GM04503 (cell line): ENCODE measurements at regions not wholly inside any gene's neighbourhood (a gene's known extent, or its start where the extent isn't known, plus 50 kb on each side); places are given as distances from the start of the nearest gene placed in this dataset.

Source experiments
- DNase-seq: peaks from one replicate; pipeline ENCODE4 v3.0.0-alpha.2; 2012; ENCODE audit warnings: low read depth

DNA sequence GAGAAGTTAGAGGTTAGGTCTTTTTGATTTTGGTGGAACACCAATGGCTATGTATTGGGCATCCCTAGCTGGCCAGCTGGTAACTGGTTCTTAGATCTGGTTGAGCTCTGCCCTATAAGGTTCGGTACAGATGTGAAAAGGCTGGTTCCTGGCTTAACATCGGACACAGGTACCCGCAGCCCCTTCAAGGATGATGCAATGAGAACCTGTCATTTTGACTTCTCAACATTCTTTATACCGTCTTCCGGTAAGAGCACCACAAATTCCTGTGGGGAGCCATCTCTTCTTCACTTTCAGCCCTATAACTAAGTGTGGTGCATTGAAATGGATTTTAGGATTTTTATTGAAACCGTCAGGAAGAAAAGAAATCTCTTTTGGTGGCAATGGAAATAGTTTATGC is 222.8 kb downstream of the ADAMTS9 start:
- DNase-seq = no peak

DNA sequence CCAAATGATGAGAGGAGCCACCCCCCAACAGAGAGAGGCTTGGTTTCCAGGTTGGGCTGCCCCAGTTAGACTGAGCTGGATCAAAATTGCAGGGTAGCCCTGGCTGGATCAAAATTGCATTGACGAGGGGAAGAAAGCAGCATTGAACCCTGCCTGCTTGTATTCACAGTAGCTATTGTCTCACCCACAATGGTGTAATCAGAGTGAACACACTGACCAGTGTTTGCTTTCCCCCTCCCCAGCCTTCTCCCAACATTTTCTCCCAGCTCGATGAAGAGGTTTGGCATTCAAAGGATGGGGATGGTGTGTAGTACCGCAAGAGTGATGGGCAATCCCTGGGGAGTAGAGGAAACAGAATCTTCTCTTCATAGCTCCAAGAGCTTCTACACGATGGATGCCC is 223.8 kb downstream of the ADAMTS9 start:
- no peak for DNase-seq

DNA sequence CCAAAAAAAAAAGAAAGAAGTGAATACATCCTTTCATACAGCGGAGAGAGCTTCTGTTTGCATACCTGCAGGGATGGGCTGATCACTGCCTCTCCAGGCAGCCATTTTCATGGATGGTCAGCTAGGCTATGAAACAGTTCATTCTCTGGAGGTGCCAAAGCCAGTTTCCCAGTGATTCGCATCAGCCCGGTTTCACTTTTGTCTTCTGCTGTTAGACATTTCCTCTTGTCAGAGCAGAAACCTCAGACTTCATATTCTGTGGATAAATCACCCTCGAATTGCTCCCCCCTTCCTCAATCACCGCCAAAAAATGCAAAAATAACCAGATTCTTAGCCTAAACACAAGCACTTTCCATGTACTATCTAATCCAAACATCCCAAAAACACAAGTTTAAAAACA is 225.6 kb downstream of the ADAMTS9 start:
- DNase-seq = peak; percentile 59

DNA sequence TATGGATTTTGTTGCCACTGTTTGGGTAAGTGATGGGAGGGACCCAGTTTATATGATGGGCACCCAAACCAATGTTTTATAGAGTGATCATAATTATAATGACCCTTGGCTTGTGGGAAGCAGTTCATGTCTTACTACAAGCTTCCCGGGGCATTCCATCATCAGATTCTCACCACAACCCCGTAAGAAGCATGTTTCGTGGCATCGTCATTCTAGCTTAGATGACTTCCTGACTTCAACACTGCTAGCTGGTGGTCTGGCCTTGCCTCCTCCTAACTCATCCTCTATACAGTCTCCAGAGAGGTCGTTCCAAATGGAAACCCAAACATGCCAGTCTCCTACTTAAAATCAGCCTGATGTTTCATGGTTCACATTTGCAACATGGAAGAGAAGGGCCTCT is 226.9 kb downstream of the ADAMTS9 start:
- DNase-seq = peak; percentile 68

DNA sequence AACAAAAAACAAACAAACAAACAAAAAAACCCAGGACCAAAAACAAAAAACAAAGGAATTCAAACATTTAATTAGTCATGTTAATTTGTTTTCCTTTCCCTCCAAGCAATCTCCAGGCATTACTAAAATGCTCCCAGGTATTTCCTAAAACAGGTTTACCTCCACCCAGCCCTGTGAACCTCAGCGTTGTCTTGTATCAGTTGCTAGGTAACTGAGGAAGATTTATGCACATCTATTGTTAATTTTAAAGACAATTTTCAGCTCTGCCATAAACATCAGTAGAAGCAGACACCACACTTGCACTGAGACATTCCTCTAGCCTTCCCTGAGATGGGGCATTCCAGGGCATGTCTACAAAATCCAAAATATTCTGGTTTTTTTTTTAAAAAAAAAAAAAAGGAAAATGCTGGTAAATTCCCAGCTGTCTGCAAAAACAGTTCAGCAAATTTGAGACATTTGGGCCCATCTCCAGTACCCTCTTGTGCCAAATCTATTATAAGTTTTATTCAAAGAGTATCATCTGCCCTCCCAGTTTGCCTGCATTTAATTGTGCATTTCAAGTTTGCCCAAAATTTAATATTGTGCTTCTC is 227.6 kb downstream of the ADAMTS9 start:
- DNase-seq = no peak

- DNase-seq = peak; percentile 19
Measured at GRCh38 chr3:64459711-64460110, 228.1 kb downstream of the ADAMTS9 start.

DNA sequence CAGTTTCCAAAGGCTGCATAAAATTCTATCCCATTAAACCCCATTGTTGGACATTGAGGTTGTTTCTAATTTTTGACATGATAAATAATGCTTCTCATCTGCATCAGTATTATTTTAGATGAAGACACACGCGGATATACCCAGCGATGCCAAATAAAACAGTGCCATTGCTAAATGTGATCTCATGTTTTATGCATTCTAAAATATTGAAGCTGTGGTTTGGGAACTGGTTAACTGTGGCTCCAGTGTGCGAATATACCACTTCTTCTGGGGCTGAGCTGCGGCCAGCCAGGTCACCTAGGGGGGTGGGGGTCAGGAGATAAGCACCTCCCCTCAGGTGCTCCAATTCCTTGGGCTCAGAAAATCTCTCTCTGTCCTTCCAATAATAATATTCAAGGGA is 230.0 kb downstream of the ADAMTS9 start:
- DNase-seq = no peak

- no peak for DNase-seq
Measured at GRCh38 chr3:64456674-64457073, 231.1 kb downstream of the ADAMTS9 start.

- no peak for DNase-seq
Measured at GRCh38 chr3:64455351-64455750, 230.1 kb upstream of the PRICKLE2 start.

DNA sequence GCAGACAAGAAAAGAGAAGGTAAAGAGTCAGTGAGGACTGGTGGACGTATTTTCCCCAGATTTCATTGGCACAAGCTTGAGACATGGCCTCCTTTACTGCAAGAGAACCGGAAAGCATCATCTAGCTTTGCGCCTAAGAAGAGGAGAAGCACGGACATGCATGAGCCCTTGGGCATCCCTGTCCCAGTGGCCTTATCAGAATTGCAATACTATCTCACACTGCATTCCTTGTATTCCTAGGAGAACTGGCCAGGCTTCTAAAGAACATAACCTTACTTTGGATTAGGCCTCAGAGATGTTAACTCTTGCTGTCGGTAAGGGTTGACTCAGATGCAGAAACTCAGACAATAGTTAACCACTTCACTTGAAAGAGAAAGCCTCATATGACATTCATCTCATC is 229.5 kb upstream of the PRICKLE2 start:
- no peak for DNase-seq

DNA sequence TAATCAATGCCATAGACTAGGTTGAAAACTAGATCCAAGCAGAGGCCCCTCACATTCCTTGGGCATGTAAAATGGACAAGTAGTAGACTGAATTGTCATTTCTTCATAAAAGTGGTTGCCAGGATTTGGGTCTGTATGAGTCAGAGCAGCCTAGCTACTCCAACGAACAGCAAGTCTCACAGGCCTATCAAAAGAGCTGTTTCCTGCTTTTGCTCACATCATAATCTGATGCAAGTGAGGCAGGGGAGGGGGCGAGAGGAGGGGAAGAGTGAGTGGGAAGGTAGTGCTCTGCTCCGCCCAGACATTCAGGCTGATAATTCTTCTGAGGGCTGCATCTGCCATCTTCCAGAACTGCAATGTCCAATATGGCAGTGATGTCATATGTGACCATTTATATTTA is 228.9 kb upstream of the PRICKLE2 start:
- peak; percentile 28 for DNase-seq

GRCh38 chr3:64451283-64452012 is 226.2 kb upstream of the PRICKLE2 start:
- DNase-seq = no peak

DNA sequence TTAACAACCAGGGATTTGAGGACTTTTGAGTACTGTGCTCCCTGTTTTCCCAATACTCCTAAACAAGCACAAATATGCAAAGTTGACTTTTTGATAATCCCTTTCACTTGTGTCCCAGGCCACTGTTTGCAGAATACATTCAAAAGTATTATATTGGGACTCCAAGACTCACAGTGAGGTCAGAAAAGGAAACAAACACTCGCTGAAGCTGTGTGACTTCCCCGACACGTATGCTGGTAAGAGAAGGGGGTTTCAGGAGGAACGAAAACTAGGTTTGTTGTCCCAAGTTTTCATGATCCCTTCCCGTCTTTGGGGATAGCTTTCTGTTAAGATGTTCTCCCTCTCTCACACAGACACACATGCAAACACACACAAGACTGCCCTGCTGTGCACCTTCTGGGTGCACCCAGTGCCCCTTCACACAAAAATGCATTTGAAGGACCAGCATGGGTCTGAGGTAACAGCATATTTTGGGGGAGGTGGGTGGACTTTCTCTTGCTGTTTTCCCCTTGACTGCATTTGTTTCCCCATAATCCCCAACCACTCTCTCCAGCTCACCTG is 225.2 kb upstream of the PRICKLE2 start:
- DNase-seq = no peak

DNA sequence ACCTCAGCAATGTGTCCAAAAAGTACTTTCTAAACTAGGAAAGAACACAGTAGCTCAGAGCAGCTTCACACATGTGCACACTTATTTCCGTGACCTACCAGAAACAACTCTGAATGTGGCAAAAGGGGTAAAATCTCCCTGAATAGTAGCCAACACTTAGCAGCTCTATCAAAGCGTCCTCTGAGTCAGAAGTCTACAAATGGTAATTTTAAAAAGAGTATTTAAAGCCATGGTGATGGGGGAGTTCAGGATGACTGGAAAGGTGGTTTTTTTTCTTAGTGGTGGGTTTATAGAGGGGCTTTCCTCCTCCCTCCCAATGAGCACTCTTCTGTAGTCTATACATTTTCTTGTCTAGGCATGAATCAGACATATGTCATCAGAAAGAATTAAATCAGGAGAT is 223.8 kb upstream of the PRICKLE2 start:
- no peak for DNase-seq

DNA sequence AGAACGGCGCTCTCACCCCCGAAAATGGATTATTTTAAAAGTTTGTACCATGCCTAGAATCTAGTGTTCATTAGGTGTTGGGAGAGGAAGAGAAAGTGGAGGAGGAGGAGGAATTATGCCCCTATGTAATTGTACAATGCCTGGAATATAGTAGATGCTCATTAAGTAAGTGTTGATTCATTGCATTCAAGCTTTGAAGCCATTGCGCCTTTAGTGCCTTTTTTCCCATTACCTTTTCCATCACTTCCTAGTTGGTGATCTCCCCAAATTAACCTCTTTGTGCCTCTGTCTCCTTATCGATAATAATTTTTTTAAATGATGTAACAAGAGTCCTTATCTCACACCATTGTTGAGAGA is 220.7 kb upstream of the PRICKLE2 start:
- DNase-seq = no peak

DNA sequence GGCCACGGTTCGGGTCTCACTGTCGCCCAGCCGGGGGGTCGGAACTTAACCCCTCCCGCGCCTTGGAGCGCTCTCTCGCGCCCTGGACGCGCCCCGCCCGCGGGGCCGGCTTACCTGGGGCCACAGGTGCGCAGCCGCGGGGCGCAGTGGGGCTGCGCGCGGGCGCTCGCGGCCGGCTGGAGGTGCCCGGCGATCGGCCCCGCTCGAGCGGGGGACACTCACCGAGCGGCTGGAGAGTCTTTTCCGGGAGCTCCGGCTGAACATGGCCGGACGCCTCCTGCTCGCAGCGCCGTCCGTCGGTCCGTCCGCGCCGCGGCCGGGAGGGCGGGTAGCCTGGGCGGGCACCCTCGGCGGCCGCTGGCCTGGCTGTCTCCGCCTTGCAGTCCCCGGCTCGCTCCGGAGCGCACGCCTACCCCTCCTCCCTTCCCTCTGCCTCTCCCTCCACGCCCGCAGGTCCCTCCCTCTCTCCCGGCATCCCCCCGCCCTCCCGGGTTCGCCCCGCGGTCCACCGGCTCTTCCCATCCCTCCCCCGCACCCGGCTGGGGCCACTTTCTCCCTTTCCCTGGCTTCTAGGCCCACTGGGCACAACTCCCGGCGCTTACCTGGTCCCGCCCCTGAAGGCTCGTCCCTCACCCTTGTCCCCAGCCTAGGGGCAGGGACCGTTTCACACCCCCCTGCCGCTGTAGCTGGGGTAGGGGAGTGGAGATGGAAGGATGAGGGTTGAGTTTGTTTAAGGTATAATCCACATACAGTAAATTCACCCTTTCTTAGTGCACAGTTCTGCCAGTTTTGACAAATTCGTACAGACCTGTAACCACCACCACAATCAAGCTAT is 220.1 kb upstream of the PRICKLE2 start:
- DNase-seq = no peak

DNA sequence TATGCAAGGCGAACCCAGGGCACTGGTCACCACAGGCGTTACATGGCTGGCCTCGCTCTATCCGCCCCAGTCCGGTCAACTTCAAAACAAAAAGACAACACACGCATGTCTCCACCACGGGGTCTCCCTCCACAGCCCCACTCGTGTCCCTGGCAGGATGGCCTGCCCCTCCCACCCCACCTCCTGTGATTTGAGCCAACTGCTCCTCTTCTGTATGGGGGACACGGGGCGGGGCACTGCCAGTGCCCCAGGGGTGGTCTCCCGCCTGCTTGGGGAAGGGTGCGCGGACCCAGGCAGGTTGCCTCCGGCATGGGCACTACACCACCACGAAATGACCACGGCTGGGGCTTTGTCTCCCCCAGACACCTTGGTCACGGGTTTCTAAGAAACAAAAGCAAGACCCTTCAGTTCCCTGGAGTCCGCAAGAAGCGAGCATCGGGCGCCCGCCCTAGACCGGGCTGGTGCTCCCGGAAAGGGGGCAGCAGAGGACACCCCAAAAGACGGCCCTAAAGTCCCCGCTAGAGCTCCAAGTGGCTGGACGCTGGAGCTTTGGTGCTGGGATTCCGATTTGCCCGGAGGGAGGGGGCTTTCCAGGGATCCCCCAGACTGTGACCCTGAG is 219.3 kb upstream of the PRICKLE2 start:
- DNase-seq = no peak

DNA sequence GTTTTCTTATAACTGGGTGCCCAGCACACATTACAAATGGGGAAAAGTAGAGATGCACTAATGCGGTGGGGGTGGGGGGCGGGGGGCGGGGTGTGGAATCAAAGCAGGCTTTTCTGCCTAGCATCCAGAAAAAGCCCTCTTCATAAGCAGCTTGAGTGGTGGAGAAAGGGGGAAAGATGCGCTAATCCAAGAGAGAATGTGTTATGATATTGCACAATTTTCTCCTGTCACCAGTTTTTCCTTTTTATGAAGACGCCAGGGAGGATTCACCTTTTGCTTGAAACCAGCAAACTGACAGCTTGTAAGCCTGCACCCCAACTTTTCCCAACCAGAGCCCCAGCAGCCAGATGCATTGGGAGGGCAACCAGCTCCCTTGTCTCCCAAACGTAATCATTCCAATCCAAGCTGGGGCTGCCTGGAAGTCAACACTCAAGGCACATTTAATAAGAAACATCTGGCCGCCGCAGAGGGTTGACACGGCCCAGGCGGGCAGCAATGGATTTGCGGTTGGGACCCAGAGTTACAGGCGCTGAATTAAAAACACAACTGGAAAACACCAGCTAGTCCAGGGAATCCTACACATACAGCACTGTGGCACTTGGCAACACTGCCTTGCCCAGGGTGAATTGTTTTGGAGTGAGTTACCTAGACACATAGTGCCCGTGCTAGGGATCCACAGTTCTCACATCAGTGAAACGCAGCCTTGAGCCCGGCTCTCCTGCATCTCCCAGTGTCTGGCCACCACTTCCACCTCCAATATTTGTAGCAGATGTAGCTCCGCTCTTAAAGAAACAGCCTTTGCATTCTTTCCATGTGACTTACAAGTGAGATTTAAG is 218.5 kb upstream of the PRICKLE2 start:
- DNase-seq = peak; percentile 41

- DNase-seq = no peak
Measured at GRCh38 chr3:64441861-64442260, 216.6 kb upstream of the PRICKLE2 start.

DNA sequence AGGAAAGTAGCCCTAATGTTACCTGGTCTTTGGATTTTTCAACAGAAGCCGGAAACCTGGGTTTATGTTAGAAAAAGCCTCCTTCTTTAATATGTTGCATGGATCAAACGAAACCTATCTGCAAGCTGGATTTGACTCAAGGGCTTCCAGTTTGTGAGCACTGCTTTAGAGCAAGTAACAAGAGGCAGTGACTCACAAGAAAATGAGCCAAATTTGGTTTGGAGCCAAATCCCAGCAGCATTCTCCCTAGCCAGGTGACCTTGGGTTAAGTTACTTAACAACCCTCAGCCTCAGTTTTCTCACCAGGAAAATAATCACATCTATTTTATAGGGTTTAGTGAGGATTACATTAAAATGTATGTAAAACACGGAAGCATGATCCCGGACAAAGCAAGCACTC is 215.2 kb upstream of the PRICKLE2 start:
- no peak for DNase-seq

DNA sequence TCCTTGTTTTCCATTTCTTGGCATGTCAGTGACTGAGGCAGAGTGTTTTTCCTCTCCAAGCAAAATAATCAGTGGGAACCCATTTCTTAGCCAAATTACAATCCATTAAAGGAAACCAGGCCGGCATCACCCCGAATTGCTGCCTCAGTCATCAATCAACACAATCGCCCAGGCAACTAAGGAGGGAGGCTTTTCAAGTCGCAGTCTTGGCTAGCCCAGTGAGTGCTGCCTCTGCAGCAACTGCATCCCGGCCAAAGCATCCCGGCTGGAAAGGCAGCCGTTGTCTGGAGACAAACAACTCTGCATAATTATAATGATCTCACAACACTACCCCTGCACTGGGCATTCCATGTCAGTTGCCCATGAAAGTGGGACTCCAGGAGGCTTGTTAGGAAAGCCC is 213.5 kb upstream of the PRICKLE2 start:
- DNase-seq = no peak

DNA sequence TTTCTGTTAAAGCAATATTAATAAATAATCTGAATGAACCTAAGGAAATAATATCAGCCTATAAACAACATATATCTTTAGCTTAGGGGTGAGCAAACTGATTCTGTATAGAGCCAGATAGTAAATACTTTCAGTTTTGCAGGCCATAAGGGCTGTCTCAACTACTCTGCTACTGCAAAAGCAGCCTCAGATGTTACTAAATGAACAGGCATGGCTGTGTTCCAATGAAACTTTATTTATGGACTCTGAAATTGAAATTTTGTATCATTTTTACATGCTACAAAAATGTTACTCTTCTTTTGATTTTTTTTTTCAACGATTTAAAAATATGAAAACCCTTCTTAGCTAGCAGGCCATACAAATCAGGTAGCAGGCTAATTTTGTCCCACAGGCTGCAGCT is 212.8 kb upstream of the PRICKLE2 start:
- no peak for DNase-seq
